Colonic mucosa (tissue), 4 donors: ENCODE measurements at regions not wholly inside any gene's neighbourhood (a gene's known extent, or its start where the extent isn't known, plus 50 kb on each side); places are given as distances from the start of the nearest gene placed in this dataset.

Experiments used
- DNase-seq: peaks from one replicate; pipeline ENCODE4 v3.0.0-alpha.2; 2020
- H3K27ac ChIP-seq: fragments of 200-600 bp; one replicate; pipeline ENCODE4 v1.8.0; 2021
- H3K27me3 ChIP-seq: fragments of 200-600 bp; one replicate; pipeline ENCODE4 v1.8.0; 2021
- H3K36me3 ChIP-seq: fragments of 200-600 bp; one replicate; pipeline ENCODE4 v1.8.0; 2021
- H3K4me1 ChIP-seq: fragments of 200-600 bp; one replicate; pipeline ENCODE4 v1.8.0; 2021; ENCODE audit warnings: mild to moderate bottlenecking
- H3K4me3 ChIP-seq: fragments of 200-600 bp; one replicate; pipeline ENCODE4 v1.8.0; 2021
- H3K9ac ChIP-seq, 2 donors: one replicate each; pipeline ENCODE4 v1.7.0; 2013; ENCODE audit warnings: control low read depth in 2 of 2, low read depth in 2 of 2, low read length in 2 of 2
- H3K9me3 ChIP-seq: fragments of 200-600 bp; one replicate; pipeline ENCODE4 v1.8.0; 2021
- CTCF ChIP-seq: fragments of 200-600 bp; IDR thresholded peaks from one replicate; pipeline ENCODE4 v1.8.0; 2022; ENCODE audit warnings: antibody characterized with exemption, mild to moderate bottlenecking
- intact Hi-C: fragments of 100-400 bp; cut with DNase I; formaldehyde crosslinking; loops from one replicate; pipeline ENCODE4 v1.14.1; 2022
- donor health status: healthy.
- donor health status: DM: no; HTN: no; CAD: no.
- donor health status: DM: no; HTN: no; CAD: no.

DNA sequence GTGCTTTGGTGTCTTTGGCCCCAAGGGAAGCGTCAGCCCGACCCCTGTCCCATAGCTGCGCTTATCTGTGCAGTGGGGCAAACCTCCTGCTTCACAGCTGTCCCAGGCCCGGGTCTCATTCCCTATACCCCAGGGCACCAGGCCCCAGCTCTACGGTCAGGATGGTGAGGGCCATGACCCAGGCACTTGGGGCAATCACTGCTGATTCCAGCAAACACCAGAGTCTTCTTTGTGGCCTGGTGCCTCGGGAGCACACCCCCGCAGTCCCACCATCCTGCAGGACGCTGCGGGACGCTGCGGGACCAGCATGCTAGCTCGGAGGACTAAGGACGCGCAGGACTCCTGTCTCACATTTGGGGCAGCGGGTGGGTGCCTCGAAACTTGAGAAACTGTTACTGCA lies 116.9 kb upstream of the HDAC4 start:
- DNase-seq = no peak

DNA sequence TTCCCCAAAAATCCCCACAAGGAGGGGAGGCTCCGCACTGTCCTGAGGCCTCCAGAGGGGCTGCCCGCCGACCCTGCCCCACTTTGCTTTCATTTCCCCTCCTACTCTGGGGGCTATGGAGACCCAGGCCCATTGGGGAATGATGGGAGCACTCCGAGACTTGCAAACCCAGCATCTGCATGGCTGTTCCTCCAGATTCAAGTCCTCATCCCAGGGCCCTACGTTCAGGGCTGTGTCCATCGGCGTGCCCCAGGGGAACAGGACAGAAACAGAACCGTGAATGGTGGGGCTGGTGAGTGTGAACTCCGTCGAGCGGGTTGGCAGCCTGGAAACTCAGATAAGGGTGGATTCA lies 116.1 kb upstream of the HDAC4 start:
- no peaks in the 10 kb centered on the region for H3K36me3 ChIP-seq
- intact Hi-C loops = no loop called here

More for the DNA sequence above, 116.9 kb upstream of the HDAC4 start:
- H3K9me3 ChIP-seq = no peaks in the 10 kb centered on the region
- no peak overlapping the region for H3K27ac ChIP-seq
- H3K4me1 ChIP-seq = no peaks in the 10 kb centered on the region
- no peak overlapping the region for H3K4me3 ChIP-seq
- intact Hi-C loops = no loop called here
- H3K27me3 ChIP-seq = no peaks in the 10 kb centered on the region
- no peak for TF ChIP-seq CTCF
- H3K9ac ChIP-seq = no peak overlapping the region
- H3K36me3 ChIP-seq = no peaks in the 10 kb centered on the region

DNA sequence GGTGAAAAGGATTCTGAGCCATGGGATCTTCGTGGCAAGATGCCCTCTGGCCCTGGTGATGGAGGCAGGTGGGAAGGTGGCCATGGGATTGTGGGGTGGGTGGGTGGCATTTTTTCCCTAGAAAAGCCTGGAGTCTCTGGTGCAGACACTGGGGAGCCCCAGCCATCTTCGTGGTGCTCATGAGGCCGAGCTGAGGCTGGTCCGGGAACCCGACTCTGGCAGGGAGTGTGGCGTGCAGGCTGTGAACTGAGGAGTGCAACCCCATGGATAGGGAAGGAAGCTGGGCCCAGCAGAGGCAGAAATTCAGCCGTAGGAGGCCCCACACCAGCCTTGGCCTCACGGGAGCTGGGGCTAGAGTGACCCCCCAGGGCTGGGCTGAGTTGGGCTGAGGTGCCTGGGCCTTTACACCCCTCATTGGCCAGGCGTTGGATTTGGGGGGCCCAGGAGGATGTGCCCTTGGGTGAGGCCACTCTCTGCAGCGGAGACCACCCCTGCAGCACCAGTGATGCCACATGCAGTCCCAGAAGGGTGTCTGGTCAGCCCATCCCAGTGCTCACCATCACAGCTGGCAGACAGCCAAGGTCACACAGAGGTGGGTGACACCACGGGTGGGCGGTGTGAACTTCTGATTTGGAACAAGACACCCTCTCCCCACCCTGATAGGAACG lies 115.6 kb upstream of the HDAC4 start:
- Histone ChIP-seq H3K27me3 (no peaks in the 10 kb centered on the region), H3K36me3 (no peaks in the 10 kb centered on the region), H3K9me3 (no peaks in the 10 kb centered on the region), H3K4me3 (no peak overlapping the region), H3K9ac (no peak overlapping the region), H3K4me1 (no peaks in the 10 kb centered on the region), H3K27ac (no peak overlapping the region)
- intact Hi-C loops = no loop called here
- DNase-seq = no peak
- no peak for TF ChIP-seq CTCF

More for the DNA sequence above, 116.1 kb upstream of the HDAC4 start:
- Histone ChIP-seq H3K27me3 (no peaks in the 10 kb centered on the region), H3K9me3 (no peaks in the 10 kb centered on the region), H3K9ac (no peak overlapping the region), H3K4me1 (no peaks in the 10 kb centered on the region), H3K27ac (no peak overlapping the region), H3K4me3 (no peak overlapping the region)
- no peak for DNase-seq
- TF ChIP-seq CTCF = no peak

DNA sequence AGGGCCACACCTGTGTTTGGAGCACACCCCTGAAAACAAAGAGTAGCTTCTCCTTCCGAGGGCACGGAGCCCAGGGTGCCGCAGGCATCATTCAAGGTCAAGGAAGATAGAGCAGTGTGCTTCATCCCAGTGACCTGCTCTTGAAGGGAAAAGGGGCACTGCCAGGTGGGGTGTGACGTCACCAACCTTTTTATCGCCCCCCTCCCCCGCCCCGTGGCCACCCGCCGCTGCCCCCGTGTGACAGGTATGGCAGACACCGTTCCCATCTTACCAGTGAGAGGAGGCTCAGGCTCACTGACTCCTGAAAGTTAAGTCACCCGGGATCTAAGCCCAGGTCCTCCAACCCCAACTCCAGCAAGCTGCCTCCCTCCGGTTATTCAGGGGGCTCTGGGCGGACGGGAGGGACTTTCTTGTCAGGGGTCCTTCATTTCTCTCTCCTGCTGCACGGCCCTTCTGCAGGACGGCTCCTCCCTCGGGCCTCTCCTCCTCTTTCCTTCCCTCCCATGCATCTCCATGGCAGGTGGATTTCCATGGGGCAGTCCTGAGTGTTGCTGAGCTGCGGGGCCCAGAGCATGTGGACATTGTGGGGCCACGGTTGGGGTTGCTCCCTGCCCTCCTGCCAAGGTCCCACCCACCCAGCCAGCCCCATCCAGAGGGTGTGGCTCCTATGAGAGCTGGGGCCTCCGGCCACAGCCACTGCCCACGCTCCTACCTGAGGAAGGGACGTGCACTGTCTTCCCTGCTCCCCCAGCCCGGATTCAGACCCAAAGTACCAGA lies 114.1 kb upstream of the HDAC4 start:
- no peak overlapping the region for H3K9ac ChIP-seq
- intact Hi-C loops = no loop called here
- H3K4me1 ChIP-seq = no peaks in the 10 kb centered on the region
- no peak for TF ChIP-seq CTCF
- H3K27me3 ChIP-seq = no peaks in the 10 kb centered on the region
- no peak overlapping the region for H3K4me3 ChIP-seq
- H3K36me3 ChIP-seq = no peaks in the 10 kb centered on the region
- no peak for DNase-seq
- no peak overlapping the region for H3K27ac ChIP-seq
- H3K9me3 ChIP-seq = no peaks in the 10 kb centered on the region

DNA sequence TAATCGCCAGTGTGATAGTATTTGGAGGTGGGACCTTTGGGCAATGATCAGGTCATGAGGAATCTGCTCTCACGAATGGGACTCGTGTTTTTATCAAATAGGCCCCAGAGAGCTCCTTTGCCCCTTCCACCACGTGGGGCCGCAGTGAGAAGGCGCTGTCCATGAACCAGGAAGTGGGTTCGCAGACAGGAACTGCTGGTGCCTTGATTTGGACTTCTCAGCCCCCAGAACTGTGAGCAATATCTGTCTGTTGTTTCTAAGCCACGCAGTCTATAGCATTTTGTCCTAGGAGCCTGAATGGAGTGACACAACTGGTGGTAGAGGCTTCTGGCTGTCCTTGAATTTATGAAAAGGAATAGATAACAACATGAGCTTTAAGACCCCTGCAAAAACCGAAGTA lies 111.2 kb upstream of the HDAC4 start:
- intact Hi-C loops = no loop called here
- no peak for DNase-seq
- H3K27ac ChIP-seq = no peak overlapping the region
- no peaks in the 10 kb centered on the region for H3K4me1 ChIP-seq
- TF ChIP-seq CTCF = no peak
- no peak overlapping the region for H3K9ac ChIP-seq
- H3K27me3 ChIP-seq = no peaks in the 10 kb centered on the region
- H3K4me3 ChIP-seq = no peak overlapping the region
- H3K36me3 ChIP-seq = no peaks in the 10 kb centered on the region
- no peaks in the 10 kb centered on the region for H3K9me3 ChIP-seq
